ENCODE measurements at regions not wholly inside any gene's neighbourhood (a gene's known extent, or its start where the extent isn't known, plus 50 kb on each side); places are given as distances from the start of the nearest gene placed in this dataset.

GRCh38 chr2:183253441-183254130 is 129.3 kb downstream of the NUP35 start:
- Histone ChIP-seq H3K4me1 (ENCODE audit: insufficient read depth, poor library complexity, severe bottlenecking) (peaks cover 16% of the 10 kb centered on the region), H3K27me3 (ENCODE audit: insufficient read depth, poor library complexity, severe bottlenecking) (no peaks in the 10 kb centered on the region), H3K9me3 (ENCODE audit: severe bottlenecking) (no peaks in the 10 kb centered on the region), H3K36me3 (ENCODE audit: low read depth) (no peaks in the 10 kb centered on the region), H3K4me3 (ENCODE audit: severe bottlenecking) (no peak overlapping the region), H3K27ac (ENCODE audit: poor library complexity, severe bottlenecking) (no peak overlapping the region)
- DNase-seq (ENCODE audit: low spot score), result no peak
- TF ChIP-seq, protein P1, sequence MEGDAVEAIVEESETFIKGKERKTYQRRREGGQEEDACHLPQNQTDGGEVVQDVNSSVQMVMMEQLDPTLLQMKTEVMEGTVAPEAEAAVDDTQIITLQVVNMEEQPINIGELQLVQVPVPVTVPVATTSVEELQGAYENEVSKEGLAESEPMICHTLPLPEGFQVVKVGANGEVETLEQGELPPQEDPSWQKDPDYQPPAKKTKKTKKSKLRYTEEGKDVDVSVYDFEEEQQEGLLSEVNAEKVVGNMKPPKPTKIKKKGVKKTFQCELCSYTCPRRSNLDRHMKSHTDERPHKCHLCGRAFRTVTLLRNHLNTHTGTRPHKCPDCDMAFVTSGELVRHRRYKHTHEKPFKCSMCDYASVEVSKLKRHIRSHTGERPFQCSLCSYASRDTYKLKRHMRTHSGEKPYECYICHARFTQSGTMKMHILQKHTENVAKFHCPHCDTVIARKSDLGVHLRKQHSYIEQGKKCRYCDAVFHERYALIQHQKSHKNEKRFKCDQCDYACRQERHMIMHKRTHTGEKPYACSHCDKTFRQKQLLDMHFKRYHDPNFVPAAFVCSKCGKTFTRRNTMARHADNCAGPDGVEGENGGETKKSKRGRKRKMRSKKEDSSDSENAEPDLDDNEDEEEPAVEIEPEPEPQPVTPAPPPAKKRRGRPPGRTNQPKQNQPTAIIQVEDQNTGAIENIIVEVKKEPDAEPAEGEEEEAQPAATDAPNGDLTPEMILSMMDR (IDR thresholded peaks at IDR 0.05; ENCODE audit: poor library complexity, severe bottlenecking), result no peak
- no peak for ATAC-seq (ENCODE audit: low read depth)

DNA sequence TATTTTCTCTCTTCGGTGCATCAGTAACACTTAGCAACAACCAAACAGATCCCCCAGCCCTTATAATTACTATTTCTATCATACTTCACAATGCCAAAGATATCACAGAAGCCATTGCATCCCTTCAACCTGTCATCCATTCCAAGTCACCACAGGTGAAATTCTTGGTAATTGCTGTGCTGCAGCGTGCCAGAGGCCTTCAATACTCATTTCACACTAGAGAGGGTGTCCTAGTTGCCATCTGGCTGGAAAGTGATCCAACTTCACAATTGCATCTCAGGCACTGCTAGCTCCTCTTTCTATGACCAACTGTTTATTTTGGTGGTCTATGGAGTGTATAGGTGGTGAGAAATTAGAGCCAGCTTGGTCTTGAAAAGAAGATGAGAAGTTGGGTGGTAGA is 131.2 kb downstream of the NUP35 start:
- DNase-seq (ENCODE audit: low spot score) (no peak), ATAC-seq (ENCODE audit: low read depth) (no peak)
- H3K4me1 ChIP-seq (ENCODE audit: insufficient read depth, poor library complexity, severe bottlenecking), result peaks cover 2% of the 10 kb centered on the region
- H3K27ac ChIP-seq (ENCODE audit: poor library complexity, severe bottlenecking), result no peak overlapping the region
- H3K27me3 ChIP-seq (ENCODE audit: insufficient read depth, poor library complexity, severe bottlenecking), result no peaks in the 10 kb centered on the region
- TF ChIP-seq, protein P1 (IDR thresholded peaks at IDR 0.05; ENCODE audit: poor library complexity, severe bottlenecking), result no peak
- no peaks in the 10 kb centered on the region for H3K36me3 ChIP-seq (ENCODE audit: low read depth)
- H3K4me3 ChIP-seq (ENCODE audit: severe bottlenecking), result no peak overlapping the region
- H3K9me3 ChIP-seq (ENCODE audit: severe bottlenecking), result no peaks in the 10 kb centered on the region

- ATAC-seq (ENCODE audit: low read depth) (no peak), DNase-seq (ENCODE audit: low spot score) (no peak)
- Histone ChIP-seq H3K27me3 (ENCODE audit: insufficient read depth, poor library complexity, severe bottlenecking) (no peaks in the 10 kb centered on the region), H3K9me3 (ENCODE audit: severe bottlenecking) (no peaks in the 10 kb centered on the region), H3K4me3 (ENCODE audit: severe bottlenecking) (no peak overlapping the region), H3K27ac (ENCODE audit: poor library complexity, severe bottlenecking) (no peak overlapping the region), H3K36me3 (ENCODE audit: low read depth) (no peaks in the 10 kb centered on the region), H3K4me1 (ENCODE audit: insufficient read depth, poor library complexity, severe bottlenecking) (no peaks in the 10 kb centered on the region)
- TF ChIP-seq, protein P1 (IDR thresholded peaks at IDR 0.05; ENCODE audit: poor library complexity, severe bottlenecking), result no peak
These were observed 135.7 kb downstream of the NUP35 start for GRCh38 chr2:183259921-183260320.

- no peak for ATAC-seq (ENCODE audit: low read depth)
- Histone ChIP-seq H3K27me3 (ENCODE audit: insufficient read depth, poor library complexity, severe bottlenecking) (no peaks in the 10 kb centered on the region), H3K4me1 (ENCODE audit: insufficient read depth, poor library complexity, severe bottlenecking) (no peaks in the 10 kb centered on the region), H3K9me3 (ENCODE audit: severe bottlenecking) (no peaks in the 10 kb centered on the region), H3K27ac (ENCODE audit: poor library complexity, severe bottlenecking) (no peak overlapping the region), H3K36me3 (ENCODE audit: low read depth) (no peaks in the 10 kb centered on the region), H3K4me3 (ENCODE audit: severe bottlenecking) (no peak overlapping the region)
- DNase-seq (ENCODE audit: low spot score), result no peak
- TF ChIP-seq, protein P1 (IDR thresholded peaks at IDR 0.05; ENCODE audit: poor library complexity, severe bottlenecking), result no peak
These were observed 136.3 kb downstream of the NUP35 start for GRCh38 chr2:183260527-183260926.

- H3K4me1 ChIP-seq (ENCODE audit: insufficient read depth, poor library complexity, severe bottlenecking), result no peaks in the 10 kb centered on the region
- H3K9me3 ChIP-seq (ENCODE audit: severe bottlenecking), result no peaks in the 10 kb centered on the region
- no peaks in the 10 kb centered on the region for H3K27me3 ChIP-seq (ENCODE audit: insufficient read depth, poor library complexity, severe bottlenecking)
- no peak overlapping the region for H3K4me3 ChIP-seq (ENCODE audit: severe bottlenecking)
- no peak for ATAC-seq (ENCODE audit: low read depth)
- H3K36me3 ChIP-seq (ENCODE audit: low read depth), result no peaks in the 10 kb centered on the region
- TF ChIP-seq, protein P1 (IDR thresholded peaks at IDR 0.05; ENCODE audit: poor library complexity, severe bottlenecking), result no peak
- no peak overlapping the region for H3K27ac ChIP-seq (ENCODE audit: poor library complexity, severe bottlenecking)
- no peak for DNase-seq (ENCODE audit: low spot score)
These were observed 140.8 kb downstream of the NUP35 start for GRCh38 chr2:183264890-183265535.
